SU-DHL-6 (cell line): ENCODE measurements at regions not wholly inside any gene's neighbourhood (a gene's known extent, or its start where the extent isn't known, plus 50 kb on each side); places are given as distances from the start of the nearest gene placed in this dataset.

Source experiments
- EZH2phosphoT487 ChIP-seq: fragments of 200-600 bp; sonication (generic), shearing (Covaris generic); conservative IDR thresholded peaks from 2 replicates; pipeline ENCODE4 v1.6.1; 2018; ENCODE audit warnings: mild to moderate bottlenecking, antibody characterized with exemption, low read length, moderate library complexity, mixed read lengths
- TF ChIP-seq, protein P1 (sequence below): fragments of 200-600 bp; sonication (generic); IDR thresholded peaks from one replicate; pipeline ENCODE4 v1.5.1; 2017; ENCODE audit warnings: antibody characterized with exemption, mild to moderate bottlenecking, low read length, moderate library complexity; ENCODE audit not compliant: insufficient read depth, poor library complexity, severe bottlenecking

DNA sequence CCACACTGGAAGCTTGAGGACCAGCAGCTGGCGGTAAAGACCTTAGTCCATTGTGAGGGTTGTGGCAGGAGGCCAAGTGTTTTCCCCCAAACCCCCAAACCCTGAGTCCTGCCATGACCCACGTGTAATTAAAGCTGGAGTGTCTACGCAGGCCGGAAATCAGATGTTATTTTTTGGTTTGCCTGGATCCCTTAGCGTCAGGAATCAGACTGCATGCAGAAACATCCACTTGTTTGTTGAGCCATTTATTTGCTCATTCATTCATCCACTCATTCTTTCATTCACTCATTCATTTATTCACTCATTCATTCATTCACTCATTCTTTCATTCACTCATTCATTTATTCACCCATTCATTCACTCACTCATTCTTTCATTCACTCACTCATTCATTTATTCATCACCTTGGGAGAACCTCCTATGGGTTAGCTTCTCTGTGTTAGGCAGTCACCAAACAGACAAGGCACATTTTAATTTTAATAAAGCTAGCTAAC lies 313.1 kb downstream of the MAF start:
- TF ChIP-seq, protein P1, sequence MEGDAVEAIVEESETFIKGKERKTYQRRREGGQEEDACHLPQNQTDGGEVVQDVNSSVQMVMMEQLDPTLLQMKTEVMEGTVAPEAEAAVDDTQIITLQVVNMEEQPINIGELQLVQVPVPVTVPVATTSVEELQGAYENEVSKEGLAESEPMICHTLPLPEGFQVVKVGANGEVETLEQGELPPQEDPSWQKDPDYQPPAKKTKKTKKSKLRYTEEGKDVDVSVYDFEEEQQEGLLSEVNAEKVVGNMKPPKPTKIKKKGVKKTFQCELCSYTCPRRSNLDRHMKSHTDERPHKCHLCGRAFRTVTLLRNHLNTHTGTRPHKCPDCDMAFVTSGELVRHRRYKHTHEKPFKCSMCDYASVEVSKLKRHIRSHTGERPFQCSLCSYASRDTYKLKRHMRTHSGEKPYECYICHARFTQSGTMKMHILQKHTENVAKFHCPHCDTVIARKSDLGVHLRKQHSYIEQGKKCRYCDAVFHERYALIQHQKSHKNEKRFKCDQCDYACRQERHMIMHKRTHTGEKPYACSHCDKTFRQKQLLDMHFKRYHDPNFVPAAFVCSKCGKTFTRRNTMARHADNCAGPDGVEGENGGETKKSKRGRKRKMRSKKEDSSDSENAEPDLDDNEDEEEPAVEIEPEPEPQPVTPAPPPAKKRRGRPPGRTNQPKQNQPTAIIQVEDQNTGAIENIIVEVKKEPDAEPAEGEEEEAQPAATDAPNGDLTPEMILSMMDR: no peak
- no peak for TF ChIP-seq EZH2phosphoT487
